Lower leg skin (tissue), 3 donors: ENCODE measurements at regions not wholly inside any gene's neighbourhood (a gene's known extent, or its start where the extent isn't known, plus 50 kb on each side); places are given as distances from the start of the nearest gene placed in this dataset.

Experiments
- CTCF ChIP-seq, 3 donors: fragments of 450-650 bp; IDR thresholded peaks; one replicate each; pipeline ENCODE4 v1.5.1; 2016; ENCODE audit warnings: antibody characterized with exemption in 3 of 3, mild to moderate bottlenecking in 3 of 3, moderate library complexity in 2 of 3
- POLR2A ChIP-seq, 2 donors: fragments of 450-650 bp; IDR thresholded peaks; one replicate each; pipeline ENCODE4 v1.6.1; 2016 to 2017; ENCODE audit warnings: antibody characterized with exemption in 2 of 2, mild to moderate bottlenecking in 1 of 2, moderate library complexity in 1 of 2

DNA sequence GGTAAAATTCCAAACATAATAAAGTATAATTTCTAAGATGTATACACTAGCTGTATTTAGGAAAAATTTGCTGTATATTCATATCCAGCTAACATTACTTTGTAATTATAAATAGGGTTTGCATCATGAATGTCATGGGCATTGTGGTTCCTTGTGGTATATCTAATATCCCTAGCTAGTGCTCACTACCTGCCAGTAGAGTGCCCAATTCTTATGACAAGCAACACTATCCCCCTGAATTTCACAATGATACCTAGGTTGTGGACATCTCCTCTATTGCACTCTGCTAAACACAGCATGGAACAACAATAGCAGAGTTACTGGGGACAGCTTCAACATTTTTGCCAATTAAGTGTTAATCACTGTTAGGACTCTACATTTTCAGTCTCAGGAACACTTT is 1656.5 kb downstream of the EFNA5 start:
- no peak for TF ChIP-seq CTCF (IDR thresholded peaks at IDR 0.05)
- no peak for TF ChIP-seq POLR2A (IDR thresholded peaks at IDR 0.05)
